H1 (cell line): ENCODE measurements at regions not wholly inside any gene's neighbourhood (a gene's known extent, or its start where the extent isn't known, plus 50 kb on each side); places are given as distances from the start of the nearest gene placed in this dataset.

Experiments used
- POLR2A ChIP-seq, 2 experiments: IDR thresholded peaks; 1 replicate in 1 of 2; 2 replicates in 1 of 2; pipeline ENCODE4 v1.6.1; 2011; ENCODE audit warnings: low read depth in 2 of 2, low read length in 2 of 2, mild to moderate bottlenecking in 2 of 2; ENCODE audit errors: control extremely low read depth in 1 of 2
- POLR2AphosphoS5 ChIP-seq: IDR thresholded peaks from 2 replicates; pipeline ENCODE4 v1.6.1; 2011; ENCODE audit warnings: low read depth, low read length

DNA sequence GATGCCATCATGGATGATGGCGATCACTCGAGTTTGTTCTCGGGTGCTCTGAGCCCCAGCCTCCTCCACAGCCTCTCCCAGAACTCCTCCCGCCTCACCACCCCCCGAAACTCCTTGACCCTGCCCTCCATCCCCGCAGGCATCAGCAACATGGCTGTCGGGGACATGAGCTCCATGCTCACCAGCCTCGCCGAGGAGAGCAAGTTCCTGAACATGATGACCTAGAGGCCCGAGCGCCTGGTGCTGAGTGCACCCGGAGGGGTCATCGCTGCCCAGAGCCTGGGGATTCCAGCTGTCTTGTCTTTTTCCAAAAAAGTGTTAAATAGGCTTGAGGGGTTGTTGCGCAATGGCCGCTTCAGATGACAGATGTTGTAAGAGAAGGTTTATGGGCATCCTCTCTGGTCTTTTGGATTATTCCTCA, 254.8 kb downstream of the GLI2 start:
- TF ChIP-seq POLR2AphosphoS5 (no peak), POLR2A (IDR thresholded peaks at IDR 0.05; ENCODE audit: control extremely low read depth in 1 of 2, low read depth in 2 of 2, low read length in 2 of 2) (no peak)
